ENCODE measurements at regions not wholly inside any gene's neighbourhood (a gene's known extent, or its start where the extent isn't known, plus 50 kb on each side); places are given as distances from the start of the nearest gene placed in this dataset.

DNA sequence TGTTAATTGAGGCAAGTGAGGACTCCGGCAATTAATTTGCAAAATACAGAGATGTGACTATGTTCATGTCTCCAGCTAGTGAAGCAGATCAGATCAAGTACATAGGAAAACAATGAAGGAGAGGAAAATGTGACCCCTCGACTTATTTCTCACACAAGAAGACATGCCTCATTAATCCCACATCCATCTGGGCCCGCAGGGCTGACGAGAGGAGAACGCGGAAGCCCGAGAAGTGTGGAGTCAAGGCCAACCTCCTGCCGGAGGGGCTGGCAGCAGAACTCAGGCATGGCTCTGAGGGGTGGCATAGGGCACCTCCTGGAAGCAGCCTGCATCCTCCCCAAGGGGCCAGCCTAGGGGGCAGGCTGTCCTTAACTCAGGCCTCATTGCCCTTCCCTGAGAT, 54.4 kb downstream of the ZNF503 start:
- no peak for DNase-seq (ENCODE audit: low spot score)

DNA sequence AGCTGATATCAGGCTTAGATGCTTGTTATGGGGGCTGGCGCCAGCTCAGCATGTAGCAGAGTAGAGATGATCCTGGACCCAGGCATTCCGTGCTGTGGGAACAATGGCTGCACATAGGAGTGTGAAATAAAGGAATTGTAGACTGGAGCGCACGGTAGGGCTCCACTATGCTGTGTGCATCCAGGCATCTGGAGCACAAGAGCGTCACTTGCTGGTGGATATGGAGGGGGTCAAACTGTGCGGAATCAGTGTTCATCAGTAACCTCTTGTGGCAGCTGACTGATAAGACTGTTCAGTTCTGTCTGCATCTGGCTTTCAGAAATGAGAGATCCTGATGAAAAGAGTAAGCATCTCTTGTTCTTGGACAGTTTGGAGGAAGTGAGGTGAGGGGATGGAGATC, 55.8 kb downstream of the ZNF503 start:
- DNase-seq (ENCODE audit: low spot score), result no peak

DNA sequence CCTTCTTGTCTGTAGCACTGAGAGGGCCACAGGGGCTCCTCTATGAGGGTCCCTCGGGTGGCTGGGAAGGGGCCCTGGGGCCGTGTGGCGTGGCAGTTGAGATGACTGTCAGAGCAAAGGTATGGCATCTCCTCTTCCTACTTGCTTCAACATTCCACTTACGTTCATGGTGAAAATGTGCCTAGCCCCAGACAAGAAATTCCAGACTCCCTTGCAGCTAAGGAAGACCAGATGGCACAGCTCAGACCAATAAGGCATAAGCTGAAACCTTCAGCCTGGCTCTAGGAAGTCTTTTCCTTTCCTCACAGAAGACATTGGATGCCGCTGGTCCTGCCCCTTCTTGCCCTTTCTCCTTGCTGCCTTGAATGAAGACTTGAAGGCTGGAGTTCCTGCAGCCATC, 57.4 kb downstream of the ZNF503 start:
- no peak for DNase-seq (ENCODE audit: low spot score)

DNA sequence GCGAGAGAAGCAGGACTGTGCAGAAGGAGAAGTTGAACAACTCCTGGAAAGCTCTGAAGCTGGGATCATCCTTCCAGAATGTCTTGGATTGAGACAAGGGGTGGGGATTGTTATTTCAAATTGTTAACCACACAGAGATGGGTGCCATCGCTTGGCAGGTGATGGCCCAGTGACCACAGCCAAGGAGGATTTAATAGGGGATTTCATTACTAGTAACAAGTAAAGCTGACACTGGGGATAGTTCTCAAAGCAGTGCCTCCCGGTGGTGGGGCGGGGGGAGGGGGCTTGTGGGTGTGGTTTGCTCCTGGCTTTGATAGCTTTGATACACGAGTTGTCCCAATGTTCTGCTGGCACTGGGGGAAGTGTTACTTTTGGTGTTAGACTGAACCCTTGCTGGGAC, 59.2 kb downstream of the ZNF503 start:
- DNase-seq (ENCODE audit: low spot score), result no peak

DNA sequence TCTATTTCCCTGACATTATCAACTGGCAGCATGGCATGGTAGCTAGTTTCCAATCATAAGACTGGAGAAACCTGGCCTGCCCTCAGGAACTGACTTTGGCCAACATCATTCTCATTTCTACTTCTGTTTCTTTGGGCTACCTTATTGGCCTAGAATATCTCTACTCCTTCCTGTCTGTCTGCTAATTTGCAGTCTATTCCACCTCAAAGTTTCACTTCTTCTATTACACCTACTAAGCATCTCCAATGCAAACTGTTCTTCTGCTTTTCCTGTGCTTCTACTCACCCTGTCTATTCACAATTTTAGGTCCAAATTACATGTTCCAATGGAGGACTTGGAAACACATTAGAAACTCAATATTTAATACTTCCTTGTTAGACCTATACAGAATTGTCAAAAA, 65.6 kb downstream of the ZNF503 start:
- DNase-seq (ENCODE audit: low spot score), result peak; percentile 59

DNA sequence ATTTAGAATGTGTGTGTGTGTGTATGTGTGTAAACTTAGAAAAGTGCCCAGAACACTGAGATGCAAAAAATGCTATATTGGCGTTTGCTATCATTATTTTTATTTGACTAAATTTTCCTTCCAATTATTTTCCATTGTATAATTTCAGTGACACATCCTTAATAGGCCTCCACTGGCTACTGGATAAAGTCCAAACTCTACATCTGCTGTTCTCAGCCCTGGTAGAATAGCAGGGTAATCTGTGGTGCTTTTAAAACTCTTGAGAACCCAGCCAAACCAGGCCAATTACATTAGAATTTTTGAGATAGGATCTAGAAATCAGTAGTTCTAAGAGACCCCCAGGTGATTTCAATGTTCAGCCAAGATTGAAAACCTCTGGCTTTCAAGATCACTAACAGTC, 66.4 kb downstream of the ZNF503 start:
- DNase-seq (ENCODE audit: low spot score), result no peak

DNA sequence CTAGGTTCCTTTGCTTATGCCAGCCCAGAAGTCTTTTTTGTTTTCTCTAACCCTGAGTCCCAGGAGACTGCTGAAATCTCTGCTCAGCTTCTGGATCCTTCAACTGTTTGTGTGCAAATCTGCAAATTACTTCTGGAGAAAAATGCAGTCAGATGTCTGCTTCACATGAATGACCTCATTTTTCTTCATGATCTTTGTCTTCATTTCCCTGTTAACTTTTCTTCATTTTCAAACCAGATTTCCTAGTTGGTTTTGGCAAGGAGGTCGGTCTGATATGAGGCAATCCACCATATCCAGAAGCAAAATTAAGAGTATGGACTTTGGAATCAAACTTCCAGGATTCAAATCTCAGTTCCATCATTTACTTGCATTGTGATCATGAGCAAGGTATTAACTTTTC, 66.8 kb downstream of the ZNF503 start:
- DNase-seq (ENCODE audit: low spot score), result no peak

DNA sequence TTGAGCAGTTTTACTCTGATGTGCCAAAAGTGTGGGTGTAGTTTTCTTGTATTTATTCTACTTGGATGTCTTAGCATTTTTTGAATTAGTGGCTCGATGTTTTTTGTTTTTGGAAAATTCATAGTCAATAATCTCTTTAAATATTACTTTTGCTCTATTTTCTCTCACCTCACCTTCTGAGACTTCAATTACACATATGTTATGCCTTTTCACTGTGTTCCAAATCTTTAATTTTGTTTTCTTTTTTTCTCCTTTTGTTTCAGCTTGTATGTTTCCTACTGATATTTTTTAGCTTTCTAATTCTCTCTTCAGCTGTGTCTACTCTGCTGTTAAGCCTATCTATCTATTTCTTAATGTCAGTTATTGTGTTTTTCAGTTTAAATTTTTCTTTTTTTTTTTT, 69.5 kb downstream of the ZNF503 start:
- no peak for DNase-seq (ENCODE audit: low spot score)

DNA sequence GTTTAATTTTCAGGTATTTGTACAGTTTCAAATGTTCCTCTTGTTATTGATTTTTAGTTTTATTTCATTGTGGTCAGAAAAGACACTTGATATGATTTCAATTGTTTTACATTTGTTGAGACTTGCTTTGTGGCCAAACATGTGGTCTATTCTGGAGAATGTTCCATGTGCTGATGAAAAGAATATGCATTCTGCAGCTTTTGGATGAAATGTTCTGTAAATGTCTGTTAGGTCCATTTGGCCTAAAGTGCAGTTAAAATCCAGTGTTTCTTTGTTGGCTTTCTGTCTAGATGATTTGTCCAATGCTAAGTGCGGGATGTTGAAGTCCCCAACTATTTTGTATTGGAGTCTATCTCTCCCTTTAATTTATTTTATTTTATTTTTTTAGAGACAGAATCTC, 70.5 kb downstream of the ZNF503 start:
- no peak for DNase-seq (ENCODE audit: low spot score)

DNA sequence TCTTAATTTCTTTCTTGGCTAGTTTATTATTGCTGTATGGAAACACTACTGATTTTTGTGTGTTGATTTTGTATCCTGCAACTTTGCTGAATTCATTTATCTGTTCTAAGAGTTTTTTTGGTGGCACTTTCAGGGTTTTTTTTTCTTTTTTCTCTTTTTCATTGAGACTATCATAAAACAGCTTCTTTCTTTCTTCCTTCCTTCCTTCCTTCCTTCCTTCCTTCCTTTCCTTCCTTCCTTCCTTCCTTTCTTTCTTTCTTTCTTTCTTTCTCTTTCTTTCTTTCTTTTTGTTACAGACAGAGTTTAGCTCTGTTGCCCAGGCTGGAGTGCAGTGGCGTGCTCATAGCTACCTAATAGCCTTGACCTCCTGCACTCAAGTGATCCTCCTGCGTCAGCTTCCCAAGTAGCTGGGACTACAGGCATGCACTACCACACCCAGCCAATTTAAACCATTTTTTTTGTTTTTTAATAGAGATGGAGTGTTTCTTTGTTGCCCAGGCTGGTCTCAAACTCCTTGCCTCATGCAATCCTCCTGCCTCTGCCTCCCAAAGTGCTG, 72.3 kb downstream of the ZNF503 start:
- no peak for DNase-seq (ENCODE audit: low spot score)

DNA sequence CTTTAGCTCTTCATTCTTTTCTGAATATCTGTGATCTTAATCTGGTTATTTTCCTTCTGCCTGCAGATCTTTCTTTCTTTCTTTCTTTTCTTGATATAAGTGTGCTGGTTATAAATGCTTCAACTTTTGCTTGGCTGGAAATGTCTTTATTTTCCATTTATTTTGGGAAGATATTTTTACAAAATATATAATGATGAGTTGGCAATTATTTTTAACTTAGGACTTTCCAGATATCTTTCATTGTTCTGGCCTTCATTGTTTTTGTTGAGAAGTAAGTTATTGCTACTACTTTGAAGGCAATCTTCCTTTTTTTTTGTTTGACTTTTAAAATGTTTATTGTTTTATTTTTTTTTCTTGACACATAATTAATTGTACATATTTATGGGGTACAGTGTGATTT, 75.3 kb downstream of the ZNF503 start:
- DNase-seq (ENCODE audit: low spot score), result no peak

DNA sequence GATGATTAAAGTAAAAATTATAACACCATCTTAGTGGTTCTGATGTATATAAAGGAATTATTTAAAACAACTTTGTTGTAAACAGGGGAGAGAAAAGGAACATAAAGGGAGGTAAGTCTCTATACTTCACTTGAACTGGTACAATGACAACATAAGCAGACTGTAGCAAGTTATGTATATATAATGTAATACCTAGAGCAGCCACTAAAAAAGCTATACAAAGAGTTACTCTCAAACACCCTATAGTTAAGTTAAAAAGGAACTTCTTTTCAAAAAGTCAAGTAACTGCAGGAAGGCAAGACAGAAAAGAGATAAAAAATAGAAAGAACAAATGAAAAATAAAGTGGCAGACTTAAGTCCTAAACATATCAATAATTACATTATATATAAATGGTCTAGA, 82.3 kb downstream of the ZNF503 start:
- no peak for DNase-seq (ENCODE audit: low spot score)

DNA sequence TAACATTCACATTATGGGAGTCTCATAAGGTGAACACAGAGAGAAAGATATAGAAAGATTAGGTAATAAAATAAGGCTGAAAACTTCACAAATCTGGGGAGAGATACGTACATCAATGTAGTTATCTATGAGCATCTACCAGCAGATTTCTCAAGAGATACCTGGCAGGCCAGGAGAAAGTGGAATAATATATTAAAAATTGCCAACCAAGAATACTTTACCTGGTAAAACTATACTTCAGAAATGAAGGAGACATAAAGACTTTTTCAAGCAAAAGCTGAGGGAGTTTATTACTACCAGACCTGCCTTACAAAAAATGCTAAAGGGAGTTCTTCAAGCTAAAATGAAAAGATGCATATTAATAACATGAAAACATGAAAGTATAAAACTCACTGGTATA, 78.8 kb upstream of the COMTD1 start:
- DNase-seq (ENCODE audit: low spot score), result no peak

DNA sequence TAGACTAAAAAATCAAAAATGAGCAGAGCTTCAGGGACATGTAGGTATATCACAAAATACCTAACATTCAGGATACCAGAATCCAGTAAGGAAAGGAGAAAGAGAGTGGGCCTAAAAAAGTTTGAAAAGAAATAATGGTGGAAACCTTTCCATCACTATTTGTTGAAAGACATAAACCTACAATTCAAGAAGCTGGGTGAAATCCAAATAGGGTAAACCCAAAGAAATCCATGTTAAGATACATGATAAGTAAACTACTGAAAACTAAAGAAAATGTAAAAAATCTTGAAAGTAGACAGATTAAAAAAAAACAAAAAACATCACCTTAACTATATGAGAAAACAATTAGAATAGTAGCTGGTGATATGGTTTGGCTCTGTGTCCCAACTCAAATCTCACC, 76.7 kb upstream of the COMTD1 start:
- DNase-seq (ENCODE audit: low spot score), result no peak

DNA sequence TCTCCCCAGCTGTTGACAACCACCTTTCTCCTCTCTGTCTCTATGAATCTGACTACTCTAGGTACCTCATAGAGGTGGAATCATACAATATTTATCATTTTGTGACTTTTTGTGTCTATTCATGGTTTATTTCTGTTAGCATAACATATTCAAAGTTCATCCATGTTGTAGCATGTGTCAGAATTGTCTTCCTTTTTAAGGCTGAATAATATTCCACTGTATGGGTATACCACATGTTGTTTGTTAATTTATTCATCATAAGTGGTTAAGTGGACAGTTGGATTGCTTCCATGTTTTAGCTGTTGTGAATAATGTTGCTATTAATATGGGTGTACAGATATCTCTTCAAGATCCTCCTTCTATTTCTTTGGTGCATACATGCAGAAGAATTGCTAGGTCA, 69.9 kb upstream of the COMTD1 start:
- no peak for DNase-seq (ENCODE audit: low spot score)

DNA sequence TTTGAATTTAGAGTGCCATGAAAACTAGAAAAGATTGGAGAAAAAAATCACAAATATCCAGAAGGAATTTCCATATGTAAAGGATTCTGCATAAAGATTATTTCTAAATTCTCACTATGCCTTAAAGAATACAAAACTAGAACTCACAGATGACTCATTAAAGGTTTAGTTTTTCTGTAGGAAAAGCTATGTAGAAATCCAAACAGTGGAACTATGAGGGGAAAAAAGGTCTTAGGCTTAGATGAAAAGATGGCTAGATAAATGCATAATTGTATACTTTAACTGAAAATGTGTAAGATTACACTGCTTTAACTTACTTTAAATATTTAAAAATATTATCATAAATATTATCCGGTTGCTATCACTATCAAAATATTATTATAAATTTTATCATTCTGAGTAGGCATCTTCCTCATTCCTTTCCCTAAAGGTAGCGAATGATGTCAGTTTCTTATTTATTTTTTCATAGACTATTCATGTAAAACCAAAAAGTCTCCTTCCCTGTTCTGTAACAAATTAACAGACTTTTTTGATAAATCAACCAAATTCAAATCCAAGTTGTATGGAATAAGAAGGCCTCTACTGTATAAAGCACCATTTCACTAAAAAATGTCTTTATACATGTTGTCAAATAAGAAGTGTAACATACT, 69.1 kb upstream of the COMTD1 start:
- DNase-seq (ENCODE audit: low spot score), result no peak

DNA sequence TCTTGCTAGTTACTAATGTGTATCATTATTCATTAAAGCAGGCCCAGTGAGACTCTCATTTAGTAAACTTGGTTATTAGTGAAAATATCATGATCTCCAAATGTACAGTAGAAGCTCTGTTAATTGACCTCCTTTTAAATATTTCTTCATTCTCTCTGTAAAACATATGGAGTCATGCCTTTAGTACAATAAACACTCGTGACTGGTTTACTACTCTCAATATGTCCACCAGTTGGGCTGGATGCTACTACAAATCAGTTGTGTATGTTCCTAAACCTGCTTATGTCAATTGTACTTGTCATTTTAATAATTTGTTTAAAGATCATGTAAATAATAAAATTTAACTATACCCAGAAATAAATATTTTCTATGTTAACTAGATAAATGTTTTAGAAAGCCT, 68.6 kb upstream of the COMTD1 start:
- no peak for DNase-seq (ENCODE audit: low spot score)

DNA sequence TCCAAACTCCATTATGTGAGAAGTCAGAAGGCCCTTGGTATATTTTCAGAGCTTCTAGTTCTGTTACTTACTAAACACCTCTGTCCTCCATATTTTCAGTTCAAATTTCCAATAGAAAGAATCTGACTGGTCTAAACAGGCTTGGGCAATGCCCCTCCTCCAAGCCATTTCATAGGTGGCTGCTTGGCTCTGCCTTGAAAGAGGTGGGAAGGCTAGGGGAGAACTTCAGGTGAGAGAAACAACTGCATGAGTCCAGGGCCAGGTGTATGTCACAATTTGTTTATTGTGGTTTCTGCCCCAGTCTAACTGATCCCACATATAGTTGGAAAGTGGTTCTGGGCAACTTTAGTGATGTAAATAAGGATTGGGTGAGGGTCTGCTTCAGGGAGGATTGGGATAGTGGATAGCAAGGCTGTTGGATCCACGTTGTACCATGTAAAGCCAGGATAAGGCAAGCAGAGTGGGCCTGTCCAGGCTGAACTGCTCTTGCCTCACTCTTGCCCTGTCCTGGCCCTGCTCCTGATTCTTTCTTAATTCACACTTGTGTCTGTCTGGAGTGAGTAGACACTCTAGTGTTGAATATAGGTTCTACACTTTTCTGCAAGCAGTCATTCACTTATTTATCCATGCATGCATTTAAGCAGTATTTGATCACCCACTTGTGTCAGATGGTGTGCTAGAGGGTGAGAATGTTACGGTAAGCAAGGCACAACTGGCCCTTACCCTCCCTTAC, 67.5 kb upstream of the COMTD1 start:
- DNase-seq (ENCODE audit: low spot score), result no peak

DNA sequence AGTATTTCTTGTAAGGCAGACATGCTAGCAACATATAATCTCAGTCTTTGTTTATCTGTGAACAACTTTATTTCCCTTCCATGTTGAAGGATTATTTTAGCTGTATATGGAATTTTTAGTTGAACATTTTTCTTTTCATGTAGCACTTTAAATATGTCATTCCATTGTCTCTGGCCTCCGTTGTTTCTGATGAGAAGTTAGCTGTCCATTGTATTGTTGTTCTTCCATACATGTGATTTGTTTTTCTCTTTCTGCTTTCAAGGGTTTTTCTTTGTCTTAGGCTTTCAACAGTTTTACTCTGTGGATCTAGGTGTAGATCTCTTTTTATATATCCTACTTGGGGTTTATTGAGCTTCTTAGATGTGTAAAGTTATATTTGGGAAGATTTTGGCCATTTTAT, 66.3 kb upstream of the COMTD1 start:
- no peak for DNase-seq (ENCODE audit: low spot score)

DNA sequence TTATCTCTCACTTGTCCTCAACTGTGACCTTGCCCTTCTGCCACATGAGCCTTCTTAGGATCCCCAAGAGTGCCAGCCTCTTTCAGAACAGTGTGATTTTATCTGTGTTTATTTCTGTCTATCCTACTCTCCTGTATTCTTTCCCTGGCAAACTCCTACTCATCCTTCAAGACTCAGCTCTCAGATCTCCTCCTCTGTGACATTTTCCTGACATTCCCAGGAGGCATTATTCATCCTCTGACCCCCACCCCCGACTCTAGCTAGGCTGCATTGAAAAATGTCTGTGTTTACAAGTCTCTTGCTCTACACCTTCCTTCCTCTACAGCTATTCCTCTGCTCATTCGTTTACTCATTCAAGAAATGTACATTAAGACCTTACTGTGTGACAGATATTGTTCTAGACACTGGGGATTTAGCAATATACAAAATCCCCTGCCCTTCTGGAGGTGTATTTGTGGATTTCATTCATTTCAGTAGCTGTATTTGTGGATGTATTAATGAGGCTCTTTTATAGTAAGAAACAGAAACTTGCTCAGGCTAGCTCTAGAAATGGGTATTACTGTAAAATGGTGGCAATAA, 61.4 kb upstream of the COMTD1 start:
- no peak for DNase-seq (ENCODE audit: low spot score)

DNA sequence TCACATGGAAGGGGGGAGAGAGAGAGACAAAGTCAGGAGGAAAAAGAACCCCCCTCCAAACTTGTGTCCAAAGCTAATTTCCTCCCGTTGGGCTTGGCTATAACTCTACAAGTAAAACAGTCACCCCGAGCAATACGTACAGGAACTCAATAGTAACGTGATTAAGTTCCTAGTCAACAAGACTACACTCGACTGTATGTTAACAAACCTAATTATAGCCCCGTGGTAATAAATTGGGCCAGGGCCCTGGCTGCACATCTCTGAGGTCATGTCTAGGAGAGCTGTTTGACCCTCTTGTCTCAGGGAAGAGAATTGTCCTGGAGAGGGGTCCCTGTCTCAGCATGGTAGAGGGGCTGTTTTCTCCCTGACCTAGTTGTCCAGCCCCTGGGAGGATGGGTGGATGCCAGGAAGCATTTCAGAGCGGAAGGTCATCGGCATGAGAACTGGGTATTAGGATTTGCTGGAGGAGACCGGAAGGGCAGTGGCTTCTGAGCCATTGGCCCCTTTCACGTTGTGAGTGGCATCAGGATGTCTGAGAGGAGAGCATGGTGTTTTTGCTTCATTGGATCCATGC, 60.2 kb upstream of the COMTD1 start:
- no peak for DNase-seq (ENCODE audit: low spot score)

DNA sequence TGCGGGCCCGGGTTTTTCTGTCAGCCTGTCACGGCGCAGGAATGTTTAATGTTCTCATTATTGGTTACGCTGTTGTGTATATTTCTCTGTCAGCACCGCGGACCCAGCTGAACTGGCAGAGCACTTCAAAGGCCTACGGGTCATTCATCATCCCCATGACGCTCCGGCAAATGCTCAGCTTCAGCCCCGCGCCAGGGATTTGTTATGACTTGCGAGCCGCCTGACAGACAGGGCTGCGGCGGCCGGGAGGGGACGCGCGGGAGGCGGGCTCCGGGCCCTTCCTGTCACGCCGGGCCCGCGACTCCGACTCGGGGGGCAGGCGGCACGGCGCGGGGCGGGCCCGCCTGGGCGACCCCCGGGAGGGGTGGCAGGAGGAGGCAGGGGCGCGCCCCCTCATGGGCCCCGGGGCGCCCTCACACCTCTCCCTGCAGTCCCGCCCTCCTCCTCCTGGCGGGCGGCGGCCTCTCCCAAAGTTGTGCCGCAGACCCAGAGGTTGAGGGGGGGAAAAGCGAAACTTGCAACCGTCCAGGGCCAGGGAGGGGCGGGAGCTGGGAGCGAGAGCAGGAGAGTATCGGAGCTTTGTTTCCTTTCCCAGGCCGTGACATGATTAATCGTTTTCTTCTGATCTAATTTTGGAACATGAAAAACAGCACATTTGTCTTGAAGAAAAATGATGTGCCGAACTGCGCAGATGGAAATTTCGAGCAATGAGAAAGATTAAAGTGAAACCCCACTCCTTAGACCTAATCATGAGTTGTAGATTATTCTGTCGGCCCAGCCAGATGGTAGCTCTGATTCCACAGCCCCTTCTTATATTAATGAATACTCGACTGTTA, 59.3 kb upstream of the COMTD1 start:
- peak; percentile 20 for DNase-seq (ENCODE audit: low spot score)
